Liver (tissue), 7 donors: ENCODE measurements at regions not wholly inside any gene's neighbourhood (a gene's known extent, or its start where the extent isn't known, plus 50 kb on each side); places are given as distances from the start of the nearest gene placed in this dataset.

Experiments
- DNase-seq: peaks from one replicate; pipeline ENCODE4 v3.0.0-alpha.2; 2017; ENCODE audit warnings: low spot score
- H3K27ac ChIP-seq, 2 donors: one replicate each; pipeline ENCODE4 v1.7.0; 2013; ENCODE audit warnings: inconsistent platforms in 2 of 2, low read length in 2 of 2, control low read depth in 1 of 2, low read depth in 1 of 2, mild to moderate bottlenecking in 1 of 2
- H3K27me3 ChIP-seq, 4 donors: one replicate each; pipeline versions ENCODE4 v1.6.1 to v1.7.0; 2013; ENCODE audit warnings: low read length in 3 of 4, inconsistent platforms in 1 of 4, mild to moderate bottlenecking in 1 of 4, moderate library complexity in 1 of 4; ENCODE audit not compliant: control insufficient read depth in 4 of 4, insufficient read depth in 4 of 4
- H3K36me3 ChIP-seq, 4 donors: one replicate each; pipeline versions ENCODE4 v1.6.1 to v1.7.0; 2013; ENCODE audit warnings: low read length in 3 of 4, mild to moderate bottlenecking in 3 of 4, low read depth in 1 of 4, moderate library complexity in 1 of 4; ENCODE audit not compliant: control insufficient read depth in 4 of 4, insufficient read depth in 3 of 4
- H3K4me1 ChIP-seq, 4 donors: one replicate each; pipeline versions ENCODE4 v1.6.1 to v1.7.0; 2013; ENCODE audit warnings: low read length in 3 of 4, mild to moderate bottlenecking in 3 of 4, moderate library complexity in 1 of 4; ENCODE audit not compliant: control insufficient read depth in 4 of 4, insufficient read depth in 4 of 4
- H3K4me3 ChIP-seq, 3 donors: one replicate each; pipeline versions ENCODE4 v1.6.1 to v1.7.0; 2013; ENCODE audit warnings: low read length in 3 of 3, control low read depth in 1 of 3, low read depth in 1 of 3, mild to moderate bottlenecking in 1 of 3
- H3K9ac ChIP-seq, 2 donors: one replicate each; pipeline ENCODE4 v1.7.0; 2013; ENCODE audit warnings: low read length in 2 of 2, mild to moderate bottlenecking in 2 of 2, moderate library complexity in 2 of 2, control low read depth in 1 of 2, low read depth in 1 of 2
- H3K9me3 ChIP-seq, 4 donors: one replicate each; pipeline versions ENCODE4 v1.6.1 to v1.7.0; 2013; ENCODE audit warnings: low read length in 3 of 4; ENCODE audit not compliant: control insufficient read depth in 4 of 4
- EGR1 ChIP-seq, 2 donors: IDR thresholded peaks; 2 replicates each; pipeline ENCODE4 v1.6.1; 2016 to 2018; ENCODE audit warnings: antibody characterized with exemption in 2 of 2, low read depth in 2 of 2
- FOXA1 ChIP-seq: IDR thresholded peaks from 2 replicates; pipeline ENCODE4 v1.6.1; 2016; ENCODE audit warnings: antibody characterized with exemption
- FOXA2 ChIP-seq: IDR thresholded peaks from 2 replicates; pipeline ENCODE4 v1.6.1; 2016; ENCODE audit warnings: antibody characterized with exemption
- GABPA ChIP-seq, 2 donors: IDR thresholded peaks in 1 of 2; conservative IDR thresholded peaks in 1 of 2; 2 replicates each; pipeline ENCODE4 v1.6.1; 2016; ENCODE audit warnings: antibody characterized with exemption in 2 of 2, mild to moderate bottlenecking in 1 of 2, moderate library complexity in 1 of 2
- HNF4A ChIP-seq, 2 donors: conservative IDR thresholded peaks; 2 replicates each; pipeline ENCODE4 v1.6.1; 2016; ENCODE audit warnings: antibody characterized with exemption in 2 of 2, mild to moderate bottlenecking in 2 of 2
- HNF4G ChIP-seq: IDR thresholded peaks from 2 replicates; pipeline ENCODE4 v1.6.1; 2016; ENCODE audit warnings: antibody characterized with exemption
- JUND ChIP-seq, 2 donors: IDR thresholded peaks; 2 replicates each; pipeline ENCODE4 v1.6.1; 2016; ENCODE audit warnings: antibody characterized with exemption in 2 of 2
- NR2F2 ChIP-seq: IDR thresholded peaks from 2 replicates; pipeline ENCODE4 v1.6.1; 2016; ENCODE audit warnings: antibody characterized with exemption
- RAD21 ChIP-seq, 2 donors: IDR thresholded peaks; 2 replicates each; pipeline ENCODE4 v1.6.1; 2016; ENCODE audit warnings: antibody characterized with exemption in 2 of 2, mild to moderate bottlenecking in 2 of 2
- RXRA ChIP-seq, 2 donors: IDR thresholded peaks; 2 replicates each; pipeline ENCODE4 v1.6.1; 2017 to 2018; ENCODE audit warnings: antibody characterized with exemption in 2 of 2, mild to moderate bottlenecking in 1 of 2
- SP1 ChIP-seq: IDR thresholded peaks from 2 replicates; pipeline ENCODE4 v1.6.1; 2018; ENCODE audit warnings: antibody characterized with exemption, mild to moderate bottlenecking
- TAF1 ChIP-seq: conservative IDR thresholded peaks from 2 replicates; pipeline ENCODE4 v1.6.1; 2016; ENCODE audit warnings: antibody characterized with exemption, mild to moderate bottlenecking
- YY1 ChIP-seq: IDR thresholded peaks from 2 replicates; pipeline ENCODE4 v1.6.1; 2016; ENCODE audit warnings: antibody characterized with exemption, mild to moderate bottlenecking
- WGBS: extraction: QIAGEN DNeasy Blood & Tissue Kit; methylation state at CpG from one replicate; pipeline ENCODE4 v1.1.7; 2013; 5-methylcytosine and 5-hydroxymethylcytosine counted together
- TF ChIP-seq, protein P1 (sequence below): IDR thresholded peaks from 2 replicates; pipeline ENCODE4 v1.6.1; 2016; ENCODE audit warnings: antibody characterized with exemption
- TF ChIP-seq, protein P2 (sequence below): IDR thresholded peaks from 2 replicates; pipeline ENCODE4 v1.6.1; 2016; ENCODE audit warnings: antibody characterized with exemption
- TF ChIP-seq, protein P3 (sequence below): IDR thresholded peaks from 2 replicates; pipeline ENCODE4 v1.6.1; 2016; ENCODE audit warnings: antibody characterized with exemption
- TF ChIP-seq, protein P4 (sequence below): IDR thresholded peaks from 2 replicates; pipeline ENCODE4 v1.6.1; 2016; ENCODE audit warnings: antibody characterized with exemption, mild to moderate bottlenecking
- donor health status: healthy.
- donor health status: healthy.
- donor health status: healthy.
- donor health status: healthy.

DNA sequence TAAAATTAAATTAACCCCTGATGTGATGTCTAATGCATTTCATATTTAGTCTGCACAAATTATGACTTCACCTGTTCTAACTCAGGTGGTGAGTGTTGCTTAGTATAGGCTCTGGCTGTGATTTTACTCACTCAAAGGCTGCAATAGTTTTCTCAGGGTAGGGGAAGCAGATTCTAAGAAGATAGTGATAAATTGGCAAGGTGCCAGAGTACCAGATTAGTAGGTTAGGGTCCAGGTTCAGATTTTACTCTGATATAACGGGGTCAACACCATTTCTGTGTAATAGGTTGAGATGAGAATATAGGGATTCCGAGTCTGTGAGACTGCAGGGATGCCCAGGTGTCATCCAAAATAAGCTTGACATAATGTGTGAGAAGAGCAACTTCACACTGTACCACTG, 1049.6 kb downstream of the STIM2 start (continued):
- TF ChIP-seq, protein P1, sequence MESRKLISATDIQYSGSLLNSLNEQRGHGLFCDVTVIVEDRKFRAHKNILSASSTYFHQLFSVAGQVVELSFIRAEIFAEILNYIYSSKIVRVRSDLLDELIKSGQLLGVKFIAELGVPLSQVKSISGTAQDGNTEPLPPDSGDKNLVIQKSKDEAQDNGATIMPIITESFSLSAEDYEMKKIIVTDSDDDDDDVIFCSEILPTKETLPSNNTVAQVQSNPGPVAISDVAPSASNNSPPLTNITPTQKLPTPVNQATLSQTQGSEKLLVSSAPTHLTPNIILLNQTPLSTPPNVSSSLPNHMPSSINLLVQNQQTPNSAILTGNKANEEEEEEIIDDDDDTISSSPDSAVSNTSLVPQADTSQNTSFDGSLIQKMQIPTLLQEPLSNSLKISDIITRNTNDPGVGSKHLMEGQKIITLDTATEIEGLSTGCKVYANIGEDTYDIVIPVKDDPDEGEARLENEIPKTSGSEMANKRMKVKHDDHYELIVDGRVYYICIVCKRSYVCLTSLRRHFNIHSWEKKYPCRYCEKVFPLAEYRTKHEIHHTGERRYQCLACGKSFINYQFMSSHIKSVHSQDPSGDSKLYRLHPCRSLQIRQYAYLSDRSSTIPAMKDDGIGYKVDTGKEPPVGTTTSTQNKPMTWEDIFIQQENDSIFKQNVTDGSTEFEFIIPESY: no peak
- TF ChIP-seq YY1 (no peak), FOXA1 (no peak)
- TF ChIP-seq, protein P2, sequence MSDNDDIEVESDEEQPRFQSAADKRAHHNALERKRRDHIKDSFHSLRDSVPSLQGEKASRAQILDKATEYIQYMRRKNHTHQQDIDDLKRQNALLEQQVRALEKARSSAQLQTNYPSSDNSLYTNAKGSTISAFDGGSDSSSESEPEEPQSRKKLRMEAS: no peak

DNA sequence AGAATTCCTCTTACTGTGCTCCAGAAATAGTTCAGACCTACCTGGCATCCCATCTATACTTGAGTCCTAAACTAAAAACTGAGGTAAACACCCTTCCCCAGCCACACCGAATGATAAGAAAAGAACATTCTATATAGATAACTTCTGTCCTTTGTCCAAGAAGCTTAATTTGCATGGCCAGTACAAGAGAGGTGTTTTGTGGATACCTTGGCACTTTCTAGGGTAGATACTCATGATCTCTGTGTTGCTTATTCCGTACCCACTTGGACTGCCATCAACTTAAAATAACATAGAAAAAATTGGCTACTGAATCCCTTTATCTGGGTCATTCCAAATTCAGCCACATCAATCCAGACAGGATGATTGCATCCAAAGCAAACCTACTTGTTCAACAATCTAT, 1050.4 kb downstream of the STIM2 start:
- 67% methylated on average over 2 of the region's 2 CpGs for WGBS
- Histone ChIP-seq H3K27ac (no peak overlapping the region), H3K36me3 (no peaks in the 10 kb centered on the region), H3K4me1 (no peaks in the 10 kb centered on the region), H3K9me3 (no peaks in the 10 kb centered on the region), H3K4me3 (no peak overlapping the region), H3K9ac (no peak overlapping the region), H3K27me3 (no peaks in the 10 kb centered on the region)
- no peak for TF ChIP-seq GABPA (IDR thresholded peaks at IDR 0.05 in 1 of 2, conservative IDR thresholded peaks at IDR 0.05 in 1 of 2)
- no peak for TF ChIP-seq RAD21 (IDR thresholded peaks at IDR 0.05)
- TF ChIP-seq, protein P1: no peak
- TF ChIP-seq, protein P3, sequence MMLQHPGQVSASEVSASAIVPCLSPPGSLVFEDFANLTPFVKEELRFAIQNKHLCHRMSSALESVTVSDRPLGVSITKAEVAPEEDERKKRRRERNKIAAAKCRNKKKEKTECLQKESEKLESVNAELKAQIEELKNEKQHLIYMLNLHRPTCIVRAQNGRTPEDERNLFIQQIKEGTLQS: no peak
- no peak for TF ChIP-seq EGR1 (IDR thresholded peaks at IDR 0.05; ENCODE audit: low read depth in 2 of 2)
- TF ChIP-seq, protein P2: no peak
- no peak for DNase-seq

DNA sequence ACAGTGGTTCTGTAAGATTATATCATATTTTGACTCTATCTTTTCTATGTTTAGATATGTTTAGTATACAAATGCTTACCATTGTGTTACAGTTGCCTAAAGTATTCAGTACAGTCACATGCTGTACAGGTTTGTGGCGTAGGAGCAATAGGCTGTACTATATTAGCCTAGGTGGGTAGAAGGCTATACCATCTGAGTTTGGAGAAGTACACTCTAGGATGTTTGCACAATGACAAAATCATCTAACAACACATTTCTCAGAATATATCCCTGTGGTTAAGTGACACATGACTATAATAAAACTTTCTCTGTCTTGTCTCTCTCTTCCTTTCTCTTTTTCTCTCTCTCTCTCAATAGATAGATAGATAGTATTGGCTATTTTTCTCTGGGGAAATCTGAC, 1053.1 kb downstream of the STIM2 start:
- Histone ChIP-seq H3K27ac (no peak overlapping the region), H3K9ac (no peak overlapping the region), H3K4me3 (no peak overlapping the region), H3K4me1 (no peaks in the 10 kb centered on the region), H3K9me3 (no peaks in the 10 kb centered on the region), H3K36me3 (no peaks in the 10 kb centered on the region), H3K27me3 (no peaks in the 10 kb centered on the region)
- no peak for DNase-seq
- 81% methylated on average over 1 of the region's 1 CpG for WGBS
- no peak for TF ChIP-seq EGR1 (IDR thresholded peaks at IDR 0.05; ENCODE audit: low read depth in 2 of 2)
- TF ChIP-seq, protein P4, sequence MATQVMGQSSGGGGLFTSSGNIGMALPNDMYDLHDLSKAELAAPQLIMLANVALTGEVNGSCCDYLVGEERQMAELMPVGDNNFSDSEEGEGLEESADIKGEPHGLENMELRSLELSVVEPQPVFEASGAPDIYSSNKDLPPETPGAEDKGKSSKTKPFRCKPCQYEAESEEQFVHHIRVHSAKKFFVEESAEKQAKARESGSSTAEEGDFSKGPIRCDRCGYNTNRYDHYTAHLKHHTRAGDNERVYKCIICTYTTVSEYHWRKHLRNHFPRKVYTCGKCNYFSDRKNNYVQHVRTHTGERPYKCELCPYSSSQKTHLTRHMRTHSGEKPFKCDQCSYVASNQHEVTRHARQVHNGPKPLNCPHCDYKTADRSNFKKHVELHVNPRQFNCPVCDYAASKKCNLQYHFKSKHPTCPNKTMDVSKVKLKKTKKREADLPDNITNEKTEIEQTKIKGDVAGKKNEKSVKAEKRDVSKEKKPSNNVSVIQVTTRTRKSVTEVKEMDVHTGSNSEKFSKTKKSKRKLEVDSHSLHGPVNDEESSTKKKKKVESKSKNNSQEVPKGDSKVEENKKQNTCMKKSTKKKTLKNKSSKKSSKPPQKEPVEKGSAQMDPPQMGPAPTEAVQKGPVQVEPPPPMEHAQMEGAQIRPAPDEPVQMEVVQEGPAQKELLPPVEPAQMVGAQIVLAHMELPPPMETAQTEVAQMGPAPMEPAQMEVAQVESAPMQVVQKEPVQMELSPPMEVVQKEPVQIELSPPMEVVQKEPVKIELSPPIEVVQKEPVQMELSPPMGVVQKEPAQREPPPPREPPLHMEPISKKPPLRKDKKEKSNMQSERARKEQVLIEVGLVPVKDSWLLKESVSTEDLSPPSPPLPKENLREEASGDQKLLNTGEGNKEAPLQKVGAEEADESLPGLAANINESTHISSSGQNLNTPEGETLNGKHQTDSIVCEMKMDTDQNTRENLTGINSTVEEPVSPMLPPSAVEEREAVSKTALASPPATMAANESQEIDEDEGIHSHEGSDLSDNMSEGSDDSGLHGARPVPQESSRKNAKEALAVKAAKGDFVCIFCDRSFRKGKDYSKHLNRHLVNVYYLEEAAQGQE: no peak
- TF ChIP-seq, protein P3: no peak
- TF ChIP-seq TAF1: no peak
- no peak for TF ChIP-seq FOXA1
- no peak for TF ChIP-seq FOXA2
- no peak for TF ChIP-seq RXRA (IDR thresholded peaks at IDR 0.05)
- TF ChIP-seq, protein P1: no peak
- no peak for TF ChIP-seq NR2F2
- TF ChIP-seq SP1: no peak
- TF ChIP-seq HNF4A (conservative IDR thresholded peaks at IDR 0.05): no peak
- no peak for TF ChIP-seq GABPA (IDR thresholded peaks at IDR 0.05 in 1 of 2, conservative IDR thresholded peaks at IDR 0.05 in 1 of 2)
- TF ChIP-seq RAD21 (IDR thresholded peaks at IDR 0.05): no peak
- no peak for TF ChIP-seq HNF4G
- TF ChIP-seq JUND (IDR thresholded peaks at IDR 0.05): no peak
- TF ChIP-seq, protein P2: no peak
- TF ChIP-seq YY1: no peak
